Dermis microvascular lymphatic vessel endothelial cell (primary cell): ENCODE measurements at regions not wholly inside any gene's neighbourhood (a gene's known extent, or its start where the extent isn't known, plus 50 kb on each side); places are given as distances from the start of the nearest gene placed in this dataset.

Experiments
- DNase-seq, 2 donors: peaks; one replicate each; pipeline versions ENCODE4 v3.0.0 to v3.0.0-alpha.2; 2010; ENCODE audit warnings: low read depth in 2 of 2

GRCh38 chr2:19722531-19722971 lies 179.2 kb downstream of the TTC32 start:
- no peak for DNase-seq

GRCh38 chr2:19720306-19720705 lies 181.5 kb downstream of the TTC32 start:
- no peak for DNase-seq

GRCh38 chr2:19719540-19719939 lies 182.2 kb downstream of the TTC32 start:
- no peak for DNase-seq

GRCh38 chr2:19717446-19717845 lies 184.3 kb downstream of the TTC32 start:
- DNase-seq: no peak

GRCh38 chr2:19714926-19715325 lies 186.9 kb downstream of the TTC32 start:
- DNase-seq: no peak

- DNase-seq: no peak
These were observed 188.9 kb downstream of the TTC32 start for GRCh38 chr2:19712850-19713249.

GRCh38 chr2:19711470-19712372 lies 190.1 kb downstream of the TTC32 start:
- DNase-seq: peak; percentile 86 to 94

- no peak for DNase-seq
These were observed 191.6 kb downstream of the TTC32 start for GRCh38 chr2:19710230-19710629.

- peak; percentile 12 to 49 for DNase-seq
These were observed 192.2 kb downstream of the TTC32 start for GRCh38 chr2:19709553-19709952.

- DNase-seq: no peak
These were observed 193.0 kb downstream of the TTC32 start for GRCh38 chr2:19708776-19709175.

- peak; percentile 45 to 63 for DNase-seq
These were observed 195.5 kb downstream of the TTC32 start for GRCh38 chr2:19706332-19706731.

- DNase-seq: no peak
These were observed 199.5 kb downstream of the TTC32 start for GRCh38 chr2:19702267-19702666.

GRCh38 chr2:19700861-19701585 lies 200.8 kb downstream of the TTC32 start:
- DNase-seq: no peak

- DNase-seq: no peak
These were observed 204.7 kb downstream of the TTC32 start for GRCh38 chr2:19697131-19697530.

- no peak for DNase-seq
These were observed 206.1 kb downstream of the TTC32 start for GRCh38 chr2:19695706-19696105.

- no peak for DNase-seq
These were observed 209.9 kb downstream of the TTC32 start for GRCh38 chr2:19691892-19692291.

GRCh38 chr2:19690429-19690828 lies 211.4 kb downstream of the TTC32 start:
- DNase-seq: no peak

GRCh38 chr2:19689646-19690168 lies 212.1 kb downstream of the TTC32 start:
- DNase-seq: no peak

GRCh38 chr2:19688059-19688458 lies 213.7 kb downstream of the TTC32 start:
- no peak for DNase-seq

GRCh38 chr2:19687017-19687659 lies 214.6 kb downstream of the TTC32 start:
- no peak for DNase-seq

GRCh38 chr2:19686439-19686838 lies 215.3 kb downstream of the TTC32 start:
- DNase-seq: no peak

- DNase-seq: no peak
These were observed 216.1 kb downstream of the TTC32 start for GRCh38 chr2:19685731-19686130.
